ENCODE measurements at regions not wholly inside any gene's neighbourhood (a gene's known extent, or its start where the extent isn't known, plus 50 kb on each side); places are given as distances from the start of the nearest gene placed in this dataset.
A peak's percentile ranks its signal among the peaks of the same experiment; 100 is the strongest.
"Not testable (repeated sequence)": the region's sequence is repeated elsewhere in the genome, so short reads cannot be mapped to it uniquely, and the experiment has no call there.

- not testable (repeated sequence) for H3K4me1 ChIP-seq (ENCODE audit: control insufficient read depth in 5 of 5, insufficient read depth in 5 of 5, low read length in 5 of 5); H3K9ac ChIP-seq (ENCODE audit: insufficient read depth in 1 of 2, low read length in 2 of 2); H3K27ac ChIP-seq (ENCODE audit: low read depth in 1 of 2, low read length in 1 of 2); H3K9me3 ChIP-seq (ENCODE audit: control insufficient read depth in 4 of 4, insufficient read depth in 3 of 4, low read length in 3 of 4); H3K4me3 ChIP-seq; DNase-seq; ATAC-seq (ENCODE audit: insufficient read depth, low FRiP score); H3K36me3 ChIP-seq (ENCODE audit: control insufficient read depth in 4 of 4, insufficient read depth in 4 of 4, low read length in 4 of 4); H3K27me3 ChIP-seq (ENCODE audit: control insufficient read depth in 3 of 3, insufficient read depth in 3 of 3, low read length in 2 of 3)
- WGBS, 2 donors = 96 to 100% methylated on average over 2 to 17 of the region's 18 CpGs
Measured at GRCh38 chr21:5137006-5137405, 5384.4 kb upstream of the TPTE start.

DNA sequence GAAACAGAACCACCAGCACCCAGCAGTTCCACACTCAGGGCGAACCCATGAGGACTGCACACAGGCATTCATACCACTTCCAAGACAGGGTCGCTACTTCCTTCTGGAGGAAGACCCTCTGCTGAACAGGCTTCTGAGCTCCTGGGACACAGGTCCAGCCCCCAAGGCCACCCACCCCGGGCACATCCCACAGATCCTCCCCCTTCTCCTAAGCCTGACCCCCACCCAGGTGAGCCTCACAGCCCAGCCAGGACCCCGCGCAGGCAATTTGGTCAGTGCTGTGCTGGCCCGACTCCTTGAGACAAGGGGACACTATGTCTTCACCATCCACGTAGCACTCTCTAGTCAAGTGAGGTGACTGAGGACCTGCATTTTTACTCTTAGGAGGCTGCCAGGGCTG is 5382.7 kb upstream of the TPTE start:
- not testable (repeated sequence) for H3K27me3 ChIP-seq (ENCODE audit: control insufficient read depth in 3 of 3, insufficient read depth in 3 of 3, low read length in 2 of 3); H3K4me1 ChIP-seq (ENCODE audit: control insufficient read depth in 5 of 5, insufficient read depth in 5 of 5, low read length in 5 of 5); H3K9ac ChIP-seq (ENCODE audit: insufficient read depth in 1 of 2, low read length in 2 of 2); H3K4me3 ChIP-seq; H3K36me3 ChIP-seq (ENCODE audit: control insufficient read depth in 4 of 4, insufficient read depth in 4 of 4, low read length in 4 of 4); ATAC-seq (ENCODE audit: insufficient read depth, low FRiP score); H3K27ac ChIP-seq (ENCODE audit: low read depth in 1 of 2, low read length in 1 of 2); H3K9me3 ChIP-seq (ENCODE audit: control insufficient read depth in 4 of 4, insufficient read depth in 3 of 4, low read length in 3 of 4); DNase-seq
- 97 to 100% methylated on average over 5 to 6 of the region's 7 CpGs for WGBS, 2 donors

DNA sequence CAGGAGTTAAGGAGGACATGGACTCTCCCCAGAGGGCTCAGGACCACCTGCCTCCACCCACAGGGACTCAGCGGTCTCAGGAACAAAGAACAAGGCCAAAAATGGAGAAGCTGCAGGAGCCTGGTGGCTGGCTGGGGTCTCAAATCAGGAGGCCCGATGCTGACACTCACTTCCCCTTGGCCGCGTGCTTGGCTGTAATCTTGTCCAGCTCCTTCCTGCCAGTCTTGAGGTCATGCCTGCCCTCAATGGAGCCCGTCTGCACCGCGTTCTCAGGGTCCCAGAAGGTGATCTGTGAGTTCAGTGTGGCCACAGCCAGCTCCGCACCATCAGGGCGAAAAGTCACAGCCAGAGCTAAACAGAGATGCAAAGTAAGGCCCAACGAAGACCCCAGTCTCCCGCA is 5381.9 kb upstream of the TPTE start:
- not testable (repeated sequence) for H3K9me3 ChIP-seq (ENCODE audit: control insufficient read depth in 4 of 4, insufficient read depth in 3 of 4, low read length in 3 of 4); H3K27ac ChIP-seq (ENCODE audit: low read depth in 1 of 2, low read length in 1 of 2); H3K4me3 ChIP-seq; H3K4me1 ChIP-seq (ENCODE audit: control insufficient read depth in 5 of 5, insufficient read depth in 5 of 5, low read length in 5 of 5); ATAC-seq (ENCODE audit: insufficient read depth, low FRiP score); H3K36me3 ChIP-seq (ENCODE audit: control insufficient read depth in 4 of 4, insufficient read depth in 4 of 4, low read length in 4 of 4); H3K27me3 ChIP-seq (ENCODE audit: control insufficient read depth in 3 of 3, insufficient read depth in 3 of 3, low read length in 2 of 3); DNase-seq; H3K9ac ChIP-seq (ENCODE audit: insufficient read depth in 1 of 2, low read length in 2 of 2)
- no CpG with 5 or more reads among the region's 11 CpGs for WGBS, 2 donors

GRCh38 chr21:5143011-5143410 is 5378.4 kb upstream of the TPTE start:
- H3K27me3 ChIP-seq (ENCODE audit: control insufficient read depth in 3 of 3, insufficient read depth in 3 of 3, low read length in 2 of 3); H3K27ac ChIP-seq (ENCODE audit: low read depth in 1 of 2, low read length in 1 of 2); DNase-seq; H3K9ac ChIP-seq (ENCODE audit: insufficient read depth in 1 of 2, low read length in 2 of 2); H3K4me1 ChIP-seq (ENCODE audit: control insufficient read depth in 5 of 5, insufficient read depth in 5 of 5, low read length in 5 of 5); H3K9me3 ChIP-seq (ENCODE audit: control insufficient read depth in 4 of 4, insufficient read depth in 3 of 4, low read length in 3 of 4); ATAC-seq (ENCODE audit: insufficient read depth, low FRiP score); H3K4me3 ChIP-seq; H3K36me3 ChIP-seq (ENCODE audit: control insufficient read depth in 4 of 4, insufficient read depth in 4 of 4, low read length in 4 of 4): not testable (repeated sequence)
- 98 to 99% methylated on average over 5 of the region's 6 CpGs for WGBS, 2 donors

GRCh38 chr21:5144731-5145130 is 5376.7 kb upstream of the TPTE start:
- not testable (repeated sequence) for H3K27me3 ChIP-seq (ENCODE audit: control insufficient read depth in 3 of 3, insufficient read depth in 3 of 3, low read length in 2 of 3); H3K4me3 ChIP-seq; ATAC-seq (ENCODE audit: insufficient read depth, low FRiP score); H3K4me1 ChIP-seq (ENCODE audit: control insufficient read depth in 5 of 5, insufficient read depth in 5 of 5, low read length in 5 of 5); H3K9ac ChIP-seq (ENCODE audit: insufficient read depth in 1 of 2, low read length in 2 of 2); H3K36me3 ChIP-seq (ENCODE audit: control insufficient read depth in 4 of 4, insufficient read depth in 4 of 4, low read length in 4 of 4); H3K9me3 ChIP-seq (ENCODE audit: control insufficient read depth in 4 of 4, insufficient read depth in 3 of 4, low read length in 3 of 4); H3K27ac ChIP-seq (ENCODE audit: low read depth in 1 of 2, low read length in 1 of 2); DNase-seq
- 72 to 77% methylated on average over 8 to 9 of the region's 15 CpGs for WGBS, 2 donors

DNA sequence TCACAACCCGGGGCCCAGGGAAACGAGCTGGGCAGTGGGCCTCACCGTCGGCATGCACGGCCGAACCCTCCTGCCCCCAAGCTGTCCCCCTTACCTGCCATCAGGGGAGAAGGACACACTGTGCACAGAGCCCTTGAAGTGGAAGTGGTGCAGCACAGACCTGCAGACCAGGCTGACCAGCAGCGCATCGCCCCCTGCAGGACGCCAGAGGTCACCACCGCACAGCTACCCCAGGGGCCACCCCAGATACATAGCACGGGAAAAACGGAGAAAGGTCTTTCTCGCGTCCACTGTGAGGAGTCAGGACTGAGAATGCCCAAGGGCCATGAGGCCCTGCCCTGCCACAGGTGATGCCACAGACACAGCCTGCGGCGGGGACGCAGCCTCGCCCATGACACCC is 5373.7 kb upstream of the TPTE start:
- not testable (repeated sequence) for H3K27ac ChIP-seq (ENCODE audit: low read depth in 1 of 2, low read length in 1 of 2); H3K27me3 ChIP-seq (ENCODE audit: control insufficient read depth in 3 of 3, insufficient read depth in 3 of 3, low read length in 2 of 3); H3K9ac ChIP-seq (ENCODE audit: insufficient read depth in 1 of 2, low read length in 2 of 2); H3K4me3 ChIP-seq; ATAC-seq (ENCODE audit: insufficient read depth, low FRiP score); H3K36me3 ChIP-seq (ENCODE audit: control insufficient read depth in 4 of 4, insufficient read depth in 4 of 4, low read length in 4 of 4); DNase-seq; H3K9me3 ChIP-seq (ENCODE audit: control insufficient read depth in 4 of 4, insufficient read depth in 3 of 4, low read length in 3 of 4); H3K4me1 ChIP-seq (ENCODE audit: control insufficient read depth in 5 of 5, insufficient read depth in 5 of 5, low read length in 5 of 5)
- 82% methylated on average over 8 of the region's 18 CpGs; no CpG with 5 or more reads in 1 of the 2 donors for WGBS, 2 donors

DNA sequence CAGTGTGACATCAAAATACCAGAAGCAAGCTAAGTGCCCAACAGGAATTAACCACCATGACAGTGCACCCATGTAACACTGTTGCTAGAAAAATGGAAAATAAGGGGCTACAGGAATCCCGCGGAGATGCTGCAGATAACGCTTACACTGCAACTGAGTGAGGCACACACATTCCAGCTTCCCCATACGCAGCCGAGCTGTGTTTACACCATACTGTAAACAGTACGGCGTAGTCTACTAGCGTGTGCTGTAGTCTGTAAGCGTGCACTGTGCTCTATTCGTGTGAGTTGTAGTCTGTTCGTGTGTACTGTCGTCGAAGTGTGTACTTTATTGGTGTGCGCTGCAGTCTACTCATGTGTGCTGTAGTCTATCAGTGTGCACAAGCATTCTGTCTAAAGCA is 5372.2 kb upstream of the TPTE start:
- DNase-seq; ATAC-seq (ENCODE audit: insufficient read depth, low FRiP score); H3K27ac ChIP-seq (ENCODE audit: low read depth in 1 of 2, low read length in 1 of 2); H3K27me3 ChIP-seq (ENCODE audit: control insufficient read depth in 3 of 3, insufficient read depth in 3 of 3, low read length in 2 of 3); H3K4me1 ChIP-seq (ENCODE audit: control insufficient read depth in 5 of 5, insufficient read depth in 5 of 5, low read length in 5 of 5); H3K4me3 ChIP-seq; H3K36me3 ChIP-seq (ENCODE audit: control insufficient read depth in 4 of 4, insufficient read depth in 4 of 4, low read length in 4 of 4); H3K9ac ChIP-seq (ENCODE audit: insufficient read depth in 1 of 2, low read length in 2 of 2); H3K9me3 ChIP-seq (ENCODE audit: control insufficient read depth in 4 of 4, insufficient read depth in 3 of 4, low read length in 3 of 4): not testable (repeated sequence)
- 73 to 79% methylated on average over 4 to 9 of the region's 14 CpGs for WGBS, 2 donors

- 2% methylated on average over 26 of the region's 69 CpGs; no CpG with 5 or more reads in 1 of the 2 donors for whole genome bisulfite sequencing, 2 donors
- not testable (repeated sequence) for H3K9ac ChIP-seq (ENCODE audit: insufficient read depth in 1 of 2, low read length in 2 of 2); H3K27me3 ChIP-seq (ENCODE audit: control insufficient read depth in 3 of 3, insufficient read depth in 3 of 3, low read length in 2 of 3); H3K27ac ChIP-seq (ENCODE audit: low read depth in 1 of 2, low read length in 1 of 2); H3K4me1 ChIP-seq (ENCODE audit: control insufficient read depth in 5 of 5, insufficient read depth in 5 of 5, low read length in 5 of 5); H3K36me3 ChIP-seq (ENCODE audit: control insufficient read depth in 4 of 4, insufficient read depth in 4 of 4, low read length in 4 of 4); DNase-seq; H3K9me3 ChIP-seq (ENCODE audit: control insufficient read depth in 4 of 4, insufficient read depth in 3 of 4, low read length in 3 of 4)
- peak; percentile 24 for ATAC-seq (ENCODE audit: insufficient read depth, low FRiP score)
- peak overlapping the region; percentile 45 for H3K4me3 ChIP-seq
Measured at GRCh38 chr21:5153842-5154640, 5367.3 kb upstream of the TPTE start.

All from lung (tissue), 9 donors.